Embryonic facial prominence (tissue), 1 donor: ENCODE measurements at regions not wholly inside any gene's neighbourhood (a gene's known extent, or its start where the extent isn't known, plus 50 kb on each side); places are given as distances from the start of the nearest gene placed in this dataset.
"Not testable (repeated sequence)": the region's sequence is repeated elsewhere in the genome, so short reads cannot be mapped to it uniquely, and the experiment has no call there.

Experiments
- DNase-seq: peaks from one replicate; pipeline ENCODE4 v3.0.0-alpha.2; 2016; ENCODE audit errors: extremely low spot score

DNA sequence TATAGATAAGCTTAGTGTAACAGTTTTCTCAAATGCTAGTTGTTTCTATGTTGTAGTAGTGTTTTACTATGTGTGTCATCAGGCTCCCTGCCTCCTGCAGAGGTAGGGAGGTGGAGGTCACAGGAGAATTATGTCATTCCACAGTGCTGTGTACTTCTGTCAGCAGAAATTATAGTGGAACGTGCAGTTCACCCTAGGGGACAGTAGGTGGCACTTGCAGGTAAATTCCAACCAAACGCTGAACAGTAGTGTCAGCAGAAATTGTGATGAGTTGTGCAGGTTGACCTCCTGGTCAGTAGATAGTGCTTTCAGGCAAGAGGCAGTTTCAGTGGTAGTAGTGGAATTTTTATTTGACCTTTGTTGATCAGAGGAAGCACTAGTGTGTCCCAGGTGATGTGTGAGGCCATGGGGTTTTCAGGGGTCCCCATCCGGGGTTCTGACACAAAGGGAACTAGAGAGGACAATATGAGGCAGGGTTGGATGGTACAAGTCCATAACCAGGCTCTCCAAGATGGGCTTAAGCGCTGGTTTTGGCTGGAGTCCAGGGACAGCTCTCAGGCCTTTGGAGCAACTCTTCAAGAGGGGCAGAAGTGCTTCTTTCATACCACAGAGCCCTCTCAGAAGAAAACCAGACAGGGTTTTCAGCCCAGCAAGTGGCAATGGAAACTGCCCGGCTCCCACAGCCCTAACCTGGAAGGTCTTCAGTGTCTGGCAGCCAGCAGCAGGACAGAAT lies 402.9 kb downstream of the CYLC2 start:
- no peak for DNase-seq

DNA sequence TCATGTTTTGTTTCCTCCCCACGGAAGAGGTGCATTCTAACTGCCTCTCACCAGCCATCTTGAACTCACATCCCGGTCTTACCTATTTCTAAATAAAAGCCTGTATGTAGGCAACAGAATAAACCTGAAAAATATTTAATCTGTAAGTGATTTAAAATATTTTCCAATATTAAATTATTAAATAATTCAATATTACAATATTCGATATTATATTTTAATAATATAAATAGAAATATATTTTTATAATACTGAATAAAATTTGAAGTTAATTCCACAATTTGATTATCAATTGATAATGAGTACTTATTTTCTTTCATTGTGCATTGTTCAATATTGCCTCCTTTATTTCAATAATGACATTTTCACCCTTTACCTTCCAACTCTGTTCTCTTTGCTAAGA lies 404.4 kb downstream of the CYLC2 start:
- DNase-seq = no peak

DNA sequence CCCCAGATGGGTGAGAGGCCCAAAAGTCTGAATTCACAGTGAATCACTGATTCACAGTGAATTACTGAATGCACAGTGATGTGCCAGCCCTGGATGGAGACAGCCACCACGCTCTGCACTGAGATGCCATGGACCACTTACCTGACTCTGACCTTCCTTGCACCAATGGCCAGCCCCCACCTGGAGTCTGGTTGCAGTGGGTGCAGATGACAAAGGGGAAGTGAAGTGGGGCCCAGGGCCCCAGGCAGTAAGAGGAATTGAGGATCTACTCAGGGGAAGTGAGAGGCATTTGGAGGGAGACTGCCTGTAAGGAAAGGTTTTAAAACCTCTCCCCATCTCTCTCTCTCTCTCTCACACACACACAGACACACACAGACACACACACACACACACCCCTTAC lies 412.1 kb downstream of the CYLC2 start:
- no peak for DNase-seq

DNA sequence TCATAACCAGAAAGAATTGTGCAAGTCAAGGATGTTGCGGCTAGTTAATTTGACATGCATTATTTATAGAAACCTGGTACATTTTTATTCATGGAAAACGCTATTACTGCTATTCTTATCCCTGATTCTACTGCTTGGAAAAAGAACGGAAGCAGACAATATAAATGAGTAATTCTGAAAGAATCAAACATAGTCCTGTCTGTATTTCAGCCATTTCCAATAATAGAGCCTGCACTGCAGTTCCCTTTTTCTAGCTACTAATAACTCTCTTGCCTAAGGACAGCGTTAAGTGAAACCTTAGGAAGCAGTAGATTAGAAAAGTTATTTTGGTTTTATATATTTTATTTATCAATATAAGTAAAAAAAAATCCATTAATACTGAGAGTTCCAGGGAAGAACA lies 414.9 kb downstream of the CYLC2 start:
- no peak for DNase-seq

DNA sequence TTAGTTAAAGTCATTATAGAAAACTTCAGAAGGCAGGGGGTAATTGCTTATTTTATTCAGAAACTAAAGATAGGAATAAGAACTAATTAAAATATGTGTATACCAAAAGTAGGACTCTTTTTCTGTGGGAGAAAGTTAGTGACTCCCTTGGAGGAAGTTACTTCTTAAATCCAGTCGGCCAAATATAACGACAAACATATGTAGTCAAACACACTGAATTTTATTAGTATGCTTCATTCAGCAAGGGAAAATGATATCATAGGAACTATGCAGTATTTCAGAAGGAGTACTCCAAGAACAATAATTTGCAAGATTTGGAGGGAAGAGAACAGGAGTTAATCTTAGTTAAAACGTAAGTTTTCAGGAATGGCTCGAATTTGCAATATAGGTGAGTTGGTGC lies 432.6 kb downstream of the CYLC2 start:
- no peak for DNase-seq

DNA sequence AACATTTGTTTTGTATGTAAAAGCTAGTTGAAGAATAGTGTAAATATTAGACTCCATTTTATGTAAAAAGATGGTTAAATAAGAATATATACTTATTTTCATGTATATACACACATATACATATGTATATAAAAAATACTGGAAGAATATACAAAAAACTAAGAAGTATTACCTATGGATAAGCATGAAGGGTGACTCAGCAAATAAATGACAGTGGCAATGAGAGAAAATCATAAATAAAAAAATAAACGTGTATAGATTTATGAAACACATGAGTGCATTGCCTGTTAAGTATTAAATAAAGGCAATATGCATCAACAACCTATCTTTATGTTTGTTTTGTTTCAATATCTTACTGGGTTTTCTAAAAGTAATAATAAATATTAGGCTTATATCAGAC lies 435.3 kb downstream of the CYLC2 start:
- no peak for DNase-seq

DNA sequence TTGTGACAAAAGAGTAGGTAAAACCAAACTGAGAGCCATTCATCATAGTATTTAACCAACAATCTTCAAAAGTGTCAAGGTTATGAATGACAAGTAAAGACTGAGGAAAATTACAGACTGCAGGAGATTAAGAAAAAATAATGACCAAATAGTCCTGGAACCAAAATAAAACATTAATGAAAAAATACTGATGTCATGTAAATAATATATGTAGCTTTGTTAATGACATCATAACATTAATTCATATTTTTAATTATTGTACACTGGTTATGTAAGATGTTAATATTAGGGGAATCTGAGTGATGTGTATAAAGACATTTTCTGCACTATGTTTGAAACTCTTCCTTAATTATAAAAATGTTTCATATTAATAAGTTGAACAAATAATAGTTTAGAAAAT lies 436.7 kb downstream of the CYLC2 start:
- no peak for DNase-seq

DNA sequence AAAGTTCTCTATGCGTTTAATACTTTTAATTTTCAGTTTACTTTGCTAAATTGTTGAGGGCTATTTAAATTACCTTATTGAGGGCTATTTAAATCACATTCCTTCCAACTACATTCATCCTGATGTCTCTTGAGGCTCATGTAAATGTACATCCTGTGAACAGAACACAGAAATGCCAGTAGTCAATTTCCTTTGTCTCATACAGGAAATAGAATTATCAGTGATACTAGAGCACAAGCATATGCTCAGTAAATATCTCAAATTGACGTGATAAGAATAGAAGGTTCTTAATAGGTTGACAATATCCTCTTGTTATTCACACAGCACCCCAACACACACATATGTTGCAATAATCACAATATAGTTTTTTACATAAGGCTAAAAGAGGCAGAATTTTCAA lies 449.0 kb downstream of the CYLC2 start:
- DNase-seq = no peak

DNA sequence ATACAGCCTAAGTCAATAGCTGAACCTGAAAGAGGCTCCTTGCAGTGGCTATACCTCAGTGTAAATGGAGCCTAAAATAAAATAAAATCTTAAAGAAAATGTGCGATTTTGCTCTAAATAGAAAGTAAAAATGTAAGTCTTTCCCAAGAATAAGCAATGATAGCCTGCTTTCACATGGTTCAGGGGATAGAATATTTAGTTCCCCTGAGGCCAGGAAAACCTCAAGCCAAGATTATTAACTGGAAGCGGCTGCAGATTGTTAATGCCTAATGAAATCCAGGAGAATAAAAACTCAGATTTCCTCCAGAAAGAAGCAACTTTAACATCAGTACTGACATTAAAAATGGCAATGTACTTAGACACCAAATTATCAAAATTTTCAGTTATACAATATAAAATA lies 463.7 kb downstream of the CYLC2 start:
- no peak for DNase-seq

DNA sequence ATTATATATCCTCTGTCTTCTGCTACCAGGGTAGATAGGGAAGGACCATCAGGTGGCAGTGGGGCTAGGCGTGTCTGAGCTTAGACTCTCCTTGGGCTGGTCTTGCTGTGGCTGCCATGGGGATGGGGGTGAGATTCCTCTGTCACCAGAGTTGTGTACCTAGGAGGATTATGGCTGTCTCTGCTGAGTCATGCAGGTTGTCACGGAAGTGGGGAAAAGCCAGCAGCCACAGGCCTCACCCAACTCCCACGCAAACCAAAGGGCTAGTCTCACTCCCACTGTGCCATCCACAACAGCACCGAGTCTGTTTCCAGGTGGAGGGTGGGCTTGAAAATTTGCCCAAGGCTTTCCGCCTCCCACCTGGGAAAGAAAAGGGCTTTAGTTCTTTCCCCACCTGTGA lies 476.1 kb downstream of the CYLC2 start:
- DNase-seq = no peak

DNA sequence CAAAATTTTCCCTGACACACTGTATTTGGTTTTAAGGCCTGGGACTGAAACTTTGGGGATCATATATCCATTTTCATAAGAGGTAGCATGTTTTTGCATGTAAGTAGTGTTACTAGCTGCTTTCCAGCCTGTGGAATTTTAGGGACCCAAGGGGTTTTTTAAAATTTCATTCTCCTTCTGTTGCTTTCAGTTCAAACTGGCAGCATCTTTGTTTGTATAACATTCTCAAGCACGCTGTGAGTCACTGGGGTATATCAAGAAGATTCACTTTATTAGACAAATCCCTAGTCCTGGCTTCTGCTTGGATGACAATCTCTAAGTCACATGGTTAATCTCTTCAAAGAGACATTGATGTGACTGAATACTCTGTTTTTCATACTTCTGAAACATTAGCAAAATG lies 479.0 kb downstream of the CYLC2 start:
- DNase-seq = no peak

DNA sequence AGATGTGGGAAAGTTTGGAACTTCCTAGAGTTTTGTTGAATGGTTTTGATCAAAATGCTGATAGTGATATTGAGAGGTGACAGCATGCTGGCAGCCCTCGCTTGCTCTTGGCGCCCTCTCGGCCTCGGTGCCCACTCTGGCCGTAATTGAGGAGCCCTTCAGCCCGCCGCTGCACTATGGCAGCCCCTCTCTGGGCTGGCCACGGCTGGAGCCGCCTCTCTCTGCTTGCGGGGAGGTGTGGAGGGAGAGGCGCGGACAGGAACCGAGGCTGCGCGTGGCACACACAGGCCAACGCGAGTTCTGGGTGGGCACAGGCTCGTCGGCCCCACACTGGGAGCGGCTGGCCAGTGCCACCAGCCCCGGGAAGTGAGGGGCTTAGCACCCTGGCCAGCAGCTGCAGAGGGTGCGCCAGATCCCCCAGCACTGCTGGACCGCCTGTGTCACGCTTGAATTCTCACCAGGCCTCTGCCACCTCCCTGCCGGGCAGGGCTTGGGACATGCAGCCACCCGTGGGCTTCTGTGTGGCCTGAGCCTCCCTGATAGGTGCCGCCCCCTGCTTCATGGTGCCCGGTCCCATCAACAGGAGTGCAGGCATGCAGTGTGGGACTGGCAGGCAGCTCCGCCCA lies 488.5 kb downstream of the CYLC2 start:
- DNase-seq = no peak

DNA sequence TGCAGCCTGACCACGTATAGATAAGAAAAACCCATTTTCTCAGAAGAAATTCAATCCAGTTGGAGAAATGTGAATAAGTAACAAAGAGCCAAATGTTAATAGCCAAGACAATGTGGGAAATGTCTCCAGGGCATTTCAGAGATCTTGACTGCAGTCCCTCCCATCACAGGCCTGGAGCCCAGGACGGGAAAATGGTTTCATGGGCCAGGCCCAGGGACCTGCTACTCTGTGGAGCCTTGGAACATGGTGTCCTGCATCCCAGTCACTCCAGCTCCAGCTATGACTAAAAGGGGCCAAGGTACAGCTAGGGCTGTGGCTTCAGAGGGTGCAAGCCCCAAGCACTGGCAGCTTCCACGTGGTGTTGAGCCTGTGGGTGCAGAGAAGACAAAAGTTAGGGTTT lies 490.0 kb downstream of the CYLC2 start:
- DNase-seq = no peak

DNA sequence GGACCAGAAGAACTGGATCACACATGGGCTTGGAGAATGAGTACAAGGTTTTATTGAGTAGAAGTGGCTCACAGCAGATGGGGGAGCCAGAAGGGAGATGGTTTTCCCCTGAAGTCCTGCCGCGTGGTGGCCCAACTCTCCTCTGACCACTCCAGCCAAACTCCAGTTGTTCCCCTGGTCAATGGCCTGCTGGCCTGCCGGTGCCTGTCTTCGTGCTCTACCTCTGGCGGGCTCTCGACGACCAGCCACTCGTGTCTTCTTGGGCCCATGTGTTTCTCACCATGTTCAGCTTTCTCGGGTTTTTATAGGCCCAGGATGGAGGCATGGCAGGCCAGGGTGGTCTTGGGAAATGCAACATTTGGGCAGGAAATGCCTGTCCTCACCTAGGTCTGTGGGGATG lies 519.6 kb downstream of the CYLC2 start:
- no peak for DNase-seq

DNA sequence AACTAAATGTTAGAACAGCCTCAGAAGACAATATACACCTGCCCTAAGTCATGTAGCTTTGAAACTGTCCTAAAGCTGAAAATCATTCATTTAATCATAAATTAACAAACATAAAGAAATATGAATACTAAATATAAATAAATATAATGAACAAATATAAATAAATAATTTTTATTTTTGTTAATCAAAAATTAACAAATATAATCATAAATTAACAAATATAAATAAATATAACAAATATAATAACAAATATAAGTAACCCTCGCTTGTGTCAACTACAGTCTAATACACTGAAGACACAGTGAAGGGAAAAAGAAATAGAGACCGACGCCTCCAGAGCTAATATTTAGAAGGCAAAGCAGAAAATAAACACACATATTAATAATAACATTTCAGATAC lies 527.3 kb downstream of the CYLC2 start:
- no peak for DNase-seq

DNA sequence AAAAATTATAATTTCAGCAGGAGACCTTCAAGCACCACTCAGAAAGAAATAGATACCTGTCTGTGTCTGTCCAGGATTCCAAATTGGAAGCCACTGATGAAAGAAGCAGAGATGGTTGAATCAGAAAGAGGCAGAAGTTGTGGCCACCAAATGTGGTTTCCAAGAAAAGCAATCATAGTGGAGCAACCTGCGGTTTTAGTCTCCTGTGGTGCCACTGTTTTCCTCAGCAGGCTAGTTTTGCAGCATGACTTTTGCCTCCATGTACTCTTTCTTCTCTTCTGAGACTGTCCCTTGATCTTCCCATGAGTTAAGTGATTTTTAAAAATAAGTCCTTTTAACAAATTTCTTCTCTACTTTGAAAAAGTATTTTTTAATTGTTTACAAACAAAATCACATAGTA lies 535.8 kb downstream of the CYLC2 start:
- DNase-seq = no peak

DNA sequence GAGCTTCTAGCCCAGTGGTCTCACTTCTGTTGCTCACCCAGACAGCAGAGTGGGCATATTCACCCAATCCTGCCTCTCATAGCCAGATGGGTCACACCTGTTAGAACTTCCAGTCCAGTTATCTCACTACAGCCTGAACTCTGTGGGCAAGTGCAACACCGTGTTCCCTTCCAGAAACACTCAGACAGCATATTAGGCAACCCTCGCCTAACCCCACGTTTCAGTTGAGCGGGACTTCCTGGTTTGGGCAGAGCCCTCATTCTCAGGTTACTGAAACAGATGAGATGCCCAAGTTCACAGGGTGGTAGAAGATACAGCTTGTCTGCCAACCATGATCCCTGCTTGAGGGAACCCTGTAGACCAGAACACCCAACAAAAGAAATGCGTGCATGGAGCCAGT lies 538.2 kb downstream of the CYLC2 start:
- no peak for DNase-seq

DNA sequence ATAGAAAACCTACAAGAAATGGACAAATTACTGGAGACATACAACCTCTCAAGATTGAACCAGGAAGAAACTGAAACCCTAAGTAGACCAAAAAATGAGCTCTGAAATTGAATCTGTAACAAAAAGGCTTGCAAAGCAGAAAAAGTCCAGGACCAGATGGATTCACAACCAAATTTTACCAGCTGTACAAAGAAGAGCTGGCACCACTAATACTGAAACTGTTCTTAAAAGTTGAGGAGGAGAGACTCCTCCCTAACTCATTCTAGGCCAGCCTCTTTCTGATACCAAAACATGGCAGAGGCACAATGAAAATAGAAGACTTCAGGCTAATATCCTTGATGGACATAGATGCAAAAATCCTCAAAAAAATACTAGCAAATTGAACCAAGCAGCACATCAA lies 542.3 kb downstream of the CYLC2 start:
- no peak for DNase-seq

DNA sequence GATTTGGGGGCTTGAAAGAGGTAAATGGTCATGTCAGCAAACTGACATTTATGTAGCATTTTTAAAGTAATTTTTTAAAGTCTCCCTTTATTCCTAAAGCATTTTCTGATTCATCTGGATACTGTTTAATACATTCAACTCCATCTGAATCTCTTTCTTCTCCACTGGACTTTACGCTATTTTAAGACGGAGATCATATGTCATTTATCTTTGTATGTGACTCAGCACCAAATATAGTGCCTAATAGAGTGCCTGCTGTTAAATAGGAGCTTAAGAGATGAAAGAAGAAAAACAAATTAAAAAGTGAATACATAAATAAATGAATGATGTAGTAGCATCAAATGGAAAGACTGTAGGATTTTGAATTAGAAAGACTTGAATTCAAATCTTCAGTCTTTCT lies 548.8 kb upstream of the SMC2 start:
- DNase-seq = no peak

DNA sequence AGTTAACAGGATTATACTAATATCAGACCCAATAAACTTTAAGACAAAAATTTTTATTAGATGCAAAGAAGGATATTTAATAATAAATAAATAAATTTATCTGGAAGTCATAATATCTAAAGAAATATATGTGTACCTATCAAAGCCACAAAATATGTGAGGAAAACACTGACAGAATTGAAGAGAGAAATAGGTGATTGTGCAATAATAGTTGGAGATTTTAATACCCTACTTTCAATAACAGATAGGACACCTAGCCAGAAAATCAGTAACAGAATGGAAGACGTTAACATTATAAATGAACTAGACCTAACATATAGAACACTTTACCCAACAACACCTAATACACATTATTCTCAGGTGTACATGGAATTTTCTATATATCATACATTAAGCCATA lies 541.4 kb upstream of the SMC2 start:
- DNase-seq = no peak

DNA sequence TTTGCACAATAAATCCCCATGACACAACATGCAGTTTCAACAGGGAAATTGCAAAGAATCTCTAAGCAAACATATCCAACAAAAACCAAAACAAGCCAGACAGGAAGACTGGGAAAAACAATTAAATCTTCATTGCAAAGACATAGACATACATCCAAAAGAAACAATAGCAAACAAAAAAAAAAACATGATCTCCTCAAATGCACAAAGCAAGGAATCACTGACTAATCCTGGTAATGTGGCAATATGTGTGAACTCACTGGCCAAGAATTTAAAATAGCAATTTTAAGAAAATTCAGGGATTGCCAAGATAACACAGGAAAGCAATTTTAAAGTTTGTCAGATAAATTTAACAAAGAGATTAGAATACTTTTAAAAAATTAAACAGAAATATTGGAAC lies 520.1 kb upstream of the SMC2 start:
- DNase-seq = no peak

DNA sequence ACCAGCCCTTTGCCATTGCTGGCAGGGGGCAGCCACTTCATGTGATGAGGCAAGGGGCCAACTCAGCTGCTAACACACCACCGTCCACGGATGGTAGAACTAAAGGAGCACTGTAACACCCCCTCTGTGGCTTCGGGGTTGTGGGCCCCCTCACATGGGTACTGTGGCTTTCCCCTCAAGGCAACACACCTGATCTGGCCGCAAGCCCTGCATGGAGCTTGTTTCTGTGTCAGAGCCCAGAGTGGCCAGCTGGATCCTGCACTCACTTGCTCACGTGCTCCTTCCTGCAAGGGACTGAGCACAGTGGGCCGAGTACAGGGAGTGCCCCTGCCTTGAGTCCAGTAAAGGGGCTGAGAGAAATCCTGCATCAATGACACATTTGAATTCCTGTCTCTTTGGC lies 507.4 kb upstream of the SMC2 start:
- no peak for DNase-seq

DNA sequence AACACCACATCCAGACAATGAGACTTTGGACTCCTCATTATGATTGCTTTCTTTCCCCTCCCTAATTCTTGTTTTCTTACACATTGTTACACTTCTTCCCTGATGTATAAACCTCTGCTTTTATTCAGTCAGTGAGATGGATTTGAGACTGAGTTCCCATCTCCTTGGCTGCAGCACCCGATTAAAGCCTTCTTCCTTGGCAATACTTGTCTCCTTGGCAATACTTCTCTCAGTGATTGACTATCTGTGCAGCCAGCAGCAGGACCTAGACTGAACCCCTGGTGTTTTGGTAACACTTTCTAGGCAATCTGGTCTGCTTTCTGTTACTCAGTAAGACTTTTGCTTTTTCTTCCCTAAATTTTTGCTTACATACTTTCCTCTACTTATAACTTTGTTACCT lies 492.8 kb upstream of the SMC2 start:
- no peak for DNase-seq

DNA sequence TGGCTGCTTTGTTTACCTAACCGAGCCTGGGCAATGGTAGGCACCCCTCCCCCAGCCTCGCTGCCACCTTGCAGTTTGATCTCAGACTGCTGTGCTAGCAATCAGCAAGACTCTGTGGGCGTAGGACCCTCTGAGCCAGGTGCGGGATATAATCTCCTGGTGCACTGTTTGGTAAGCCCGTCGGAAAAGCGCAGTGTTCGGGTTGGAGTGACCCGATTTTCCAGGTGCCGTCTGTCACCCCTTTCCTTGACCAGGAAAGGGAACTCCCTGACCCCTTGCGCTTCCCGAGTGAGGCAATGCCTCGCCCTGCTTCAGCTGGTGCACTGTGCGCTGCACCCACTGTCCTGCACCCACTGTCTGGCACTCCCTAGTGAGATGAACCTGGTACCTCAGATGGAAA lies 482.2 kb upstream of the SMC2 start:
- not testable (repeated sequence) for DNase-seq
